Caco-2 (cell line): ENCODE measurements at regions not wholly inside any gene's neighbourhood (a gene's known extent, or its start where the extent isn't known, plus 50 kb on each side); places are given as distances from the start of the nearest gene placed in this dataset.

ENCODE experiments used
- BruUV-seq: library from RNA; stranded (reverse); fragments of 400-500 nt; replicated peaks from 2 replicates; lab custom pipeline; 2021; lab: Mats Ljungman, UMichigan
- CTCF ChIA-PET: fragments of 300-600 bp; sonication (Branson Sonifier 250); formaldehyde crosslinking; loops from one replicate; lab custom pipeline; 2022; ENCODE audit warnings: antibody characterized with exemption; lab: Charles Lee
- POLR2A ChIA-PET: fragments of 300-600 bp; sonication (Branson Sonifier 250); formaldehyde crosslinking; loops from one replicate; lab custom pipeline; 2022; ENCODE audit warnings: antibody characterized with exemption; lab: Charles Lee
- DNase-seq, 2 experiments: peaks; one replicate each; pipeline versions ENCODE4 v3.0.0 to v3.0.0-alpha.2; 2020 to 2022
- H3K27me3 ChIP-seq: replicated peaks from 2 replicates; pipeline ENCODE4 v1.6.0; 2011; ENCODE audit warnings: low read length; ENCODE audit not compliant: control insufficient read depth, insufficient read depth
- H3K36me3 ChIP-seq: 2 replicates; pipeline ENCODE4 v1.5.1; 2011; ENCODE audit warnings: low read length; ENCODE audit not compliant: control insufficient read depth, insufficient read depth
- H3K4me1 ChIP-seq: fragments of 250-450 bp; sonication (Bioruptor Pico); 2 replicates; pipeline ENCODE4 v1.5.1; 2020; ENCODE audit warnings: mild to moderate bottlenecking
- H3K4me3 ChIP-seq: 2 replicates; pipeline ENCODE4 v1.5.1; 2011; ENCODE audit warnings: low read depth, mild to moderate bottlenecking, control low read depth, low read length
- H3K9me3 ChIP-seq: fragments of 250-450 bp; sonication (Bioruptor Pico); 2 replicates; pipeline ENCODE4 v1.5.1; 2020; ENCODE audit warnings: mild to moderate bottlenecking, moderate library complexity
- H3K27ac Mint-ChIP-seq: one replicate; pipeline ENCODE4 v1.8.0; 2022; ENCODE audit warnings: mixed read lengths; ENCODE audit not compliant: unreplicated experiment
- H3K27me3 Mint-ChIP-seq: one replicate; pipeline ENCODE4 v1.8.0; 2022; ENCODE audit warnings: mixed read lengths; ENCODE audit not compliant: insufficient read depth, unreplicated experiment
- H3K36me3 Mint-ChIP-seq: one replicate; pipeline ENCODE4 v1.8.0; 2022; ENCODE audit warnings: mild to moderate bottlenecking, mixed read lengths; ENCODE audit not compliant: insufficient read depth, unreplicated experiment
- H3K4me1 Mint-ChIP-seq: one replicate; pipeline ENCODE4 v1.8.0; 2022; ENCODE audit warnings: low read depth, mixed read lengths; ENCODE audit not compliant: unreplicated experiment
- H3K4me3 Mint-ChIP-seq: one replicate; pipeline ENCODE4 v1.8.0; 2022; ENCODE audit warnings: mild to moderate bottlenecking, moderate library complexity, mixed read lengths; ENCODE audit not compliant: unreplicated experiment
- H3K9me3 Mint-ChIP-seq: one replicate; pipeline ENCODE4 v1.8.0; 2022; ENCODE audit warnings: mixed read lengths; ENCODE audit not compliant: unreplicated experiment
- intact Hi-C: fragments of 100-400 bp; cut with micrococcal nuclease; formaldehyde crosslinking; loops from one replicate; pipeline ENCODE4 v1.10.0; 2022; ENCODE audit not compliant: unreplicated experiment
- TF ChIP-seq, protein P1 (sequence below), 2 experiments: fragments of 200-600 bp in 1 of 2; IDR thresholded peaks; 1 replicate in 1 of 2; 2 replicates in 1 of 2; pipeline versions ENCODE4 v1.5.1 to v1.8.0; 2011 to 2022; ENCODE audit warnings: antibody characterized with exemption in 1 of 2, control low read depth in 1 of 2, inconsistent platforms in 1 of 2, low read depth in 1 of 2, low read length in 1 of 2, mild to moderate bottlenecking in 1 of 2, moderate library complexity in 1 of 2; ENCODE audit not compliant: insufficient read depth in 1 of 2, severe bottlenecking in 1 of 2, unreplicated experiment in 1 of 2

DNA sequence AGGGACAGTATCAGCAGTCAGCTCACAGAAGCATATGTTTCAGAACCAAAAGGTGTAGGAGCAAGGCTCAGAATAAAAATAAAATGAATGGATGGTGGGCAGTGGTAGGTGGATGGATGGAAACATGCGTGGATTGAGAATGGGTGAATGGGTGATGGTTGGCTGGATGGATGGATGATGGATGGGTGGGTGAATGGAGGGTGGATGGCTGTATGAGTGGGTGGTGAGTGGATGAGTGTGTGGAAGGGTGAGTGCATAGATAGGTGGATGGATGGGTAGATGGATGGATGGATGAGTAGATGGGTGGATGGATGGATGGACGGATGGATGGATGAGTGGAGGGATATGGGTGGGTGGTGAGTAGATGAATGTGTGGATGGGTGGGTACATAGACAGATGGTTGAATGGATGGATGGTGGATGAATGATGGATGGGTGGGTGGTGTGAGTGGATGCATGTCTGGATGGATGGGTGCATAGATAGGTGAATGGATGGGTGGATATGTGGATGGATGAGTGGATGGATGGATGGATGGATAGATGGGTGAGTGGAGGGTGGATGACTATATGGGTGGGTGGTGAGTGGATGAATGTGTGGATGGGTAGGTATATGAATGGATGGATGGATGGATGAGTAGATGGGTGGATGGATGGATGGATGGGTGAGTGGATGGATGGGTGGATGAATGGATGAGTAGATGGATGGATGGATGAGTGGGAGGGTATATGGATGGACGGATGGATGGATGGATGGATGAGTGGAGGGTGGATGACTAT, 164.2 kb downstream of the C9orf50 start:
- Mint-ChIP-seq H3K4me1 (peaks cover 6% of the 10 kb centered on the region), H3K36me3 (peaks cover 5% of the 10 kb centered on the region), H3K9me3 (no peaks in the 10 kb centered on the region), H3K27ac (no peak overlapping the region), H3K4me3 (no peak overlapping the region), H3K27me3 (no peaks in the 10 kb centered on the region)
- Histone ChIP-seq H3K4me1 (peaks cover 34% of the 10 kb centered on the region), H3K9me3 (no peaks in the 10 kb centered on the region), H3K36me3 (no peaks in the 10 kb centered on the region), H3K4me3 (no peak overlapping the region), H3K27me3 (no peaks in the 10 kb centered on the region)
- intact Hi-C loops: no loop called here
- TF ChIP-seq, protein P1, sequence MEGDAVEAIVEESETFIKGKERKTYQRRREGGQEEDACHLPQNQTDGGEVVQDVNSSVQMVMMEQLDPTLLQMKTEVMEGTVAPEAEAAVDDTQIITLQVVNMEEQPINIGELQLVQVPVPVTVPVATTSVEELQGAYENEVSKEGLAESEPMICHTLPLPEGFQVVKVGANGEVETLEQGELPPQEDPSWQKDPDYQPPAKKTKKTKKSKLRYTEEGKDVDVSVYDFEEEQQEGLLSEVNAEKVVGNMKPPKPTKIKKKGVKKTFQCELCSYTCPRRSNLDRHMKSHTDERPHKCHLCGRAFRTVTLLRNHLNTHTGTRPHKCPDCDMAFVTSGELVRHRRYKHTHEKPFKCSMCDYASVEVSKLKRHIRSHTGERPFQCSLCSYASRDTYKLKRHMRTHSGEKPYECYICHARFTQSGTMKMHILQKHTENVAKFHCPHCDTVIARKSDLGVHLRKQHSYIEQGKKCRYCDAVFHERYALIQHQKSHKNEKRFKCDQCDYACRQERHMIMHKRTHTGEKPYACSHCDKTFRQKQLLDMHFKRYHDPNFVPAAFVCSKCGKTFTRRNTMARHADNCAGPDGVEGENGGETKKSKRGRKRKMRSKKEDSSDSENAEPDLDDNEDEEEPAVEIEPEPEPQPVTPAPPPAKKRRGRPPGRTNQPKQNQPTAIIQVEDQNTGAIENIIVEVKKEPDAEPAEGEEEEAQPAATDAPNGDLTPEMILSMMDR (IDR thresholded peaks at IDR 0.05; ENCODE audit: insufficient read depth in 1 of 2, low read depth in 1 of 2, low read length in 1 of 2, severe bottlenecking in 1 of 2, unreplicated experiment in 1 of 2): no peak
- CTCF ChIA-PET: interaction anchor here (0.7 kb wide), 1 partner anchor 148 kb away, joined by 3 read pairs; no protein-coding TSS in a partner anchor
- no TSS peak for BruUV-seq
- POLR2A ChIA-PET: no interaction called here
- DNase-seq: no peak

DNA sequence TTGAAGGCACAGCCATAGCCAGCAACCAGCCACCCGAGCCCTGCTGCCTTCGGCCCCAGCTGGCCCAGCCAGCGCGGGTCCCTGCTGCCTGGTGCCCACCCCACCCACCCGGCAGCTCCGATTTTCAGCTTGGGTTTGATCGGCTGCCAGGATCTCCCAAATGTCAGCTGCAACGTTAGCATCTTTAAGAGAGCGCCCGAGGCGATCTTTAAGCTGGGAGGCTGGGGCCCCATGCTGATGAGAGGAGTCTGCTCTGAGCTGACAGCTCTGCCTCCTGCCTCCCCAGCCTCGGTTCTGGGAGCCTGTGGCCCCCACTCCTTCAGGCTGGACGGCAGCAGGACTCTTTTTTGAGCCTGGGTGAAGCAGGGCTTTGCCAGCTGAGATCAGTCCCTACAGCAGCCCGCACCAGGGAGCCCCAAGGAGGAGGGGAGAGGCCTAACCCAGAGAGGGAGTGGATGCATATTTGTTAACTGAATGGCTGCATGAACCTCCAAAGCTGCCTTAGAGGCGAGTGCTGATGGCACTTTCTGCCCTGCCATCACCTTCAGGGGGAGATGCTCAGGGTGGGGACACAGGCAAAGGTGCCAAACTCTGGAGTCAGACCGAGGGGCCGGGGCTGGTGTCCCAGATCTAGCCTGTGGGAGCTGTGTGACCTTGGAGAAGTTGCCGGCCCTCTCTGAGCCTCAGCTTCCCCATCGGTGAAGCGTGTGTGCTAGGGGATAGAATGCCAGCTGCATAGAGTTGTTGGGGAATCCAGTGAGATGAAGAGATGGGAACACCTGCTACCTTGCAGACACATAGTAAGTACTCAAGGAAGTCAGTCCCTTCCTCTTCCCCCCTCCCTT, 165.5 kb downstream of the C9orf50 start:
- TF ChIP-seq, protein P1 (IDR thresholded peaks at IDR 0.05; ENCODE audit: insufficient read depth in 1 of 2, low read depth in 1 of 2, low read length in 1 of 2, severe bottlenecking in 1 of 2, unreplicated experiment in 1 of 2): no peak
- Mint-ChIP-seq H3K36me3 (no peaks in the 10 kb centered on the region), H3K27me3 (no peaks in the 10 kb centered on the region), H3K27ac (no peak overlapping the region), H3K9me3 (no peaks in the 10 kb centered on the region), H3K4me3 (no peak overlapping the region), H3K4me1 (peaks cover 6% of the 10 kb centered on the region)
- peaks cover 23% of the 10 kb centered on the region for H3K4me1 ChIP-seq
- H3K9me3 ChIP-seq: no peaks in the 10 kb centered on the region
- no peak for DNase-seq
- BruUV-seq: no TSS peak
- CTCF ChIA-PET: no interaction called here
- no peaks in the 10 kb centered on the region for H3K27me3 ChIP-seq
- H3K36me3 ChIP-seq: no peaks in the 10 kb centered on the region
- POLR2A ChIA-PET: no interaction called here
- no peak overlapping the region for H3K4me3 ChIP-seq
- intact Hi-C loops: no loop called here

DNA sequence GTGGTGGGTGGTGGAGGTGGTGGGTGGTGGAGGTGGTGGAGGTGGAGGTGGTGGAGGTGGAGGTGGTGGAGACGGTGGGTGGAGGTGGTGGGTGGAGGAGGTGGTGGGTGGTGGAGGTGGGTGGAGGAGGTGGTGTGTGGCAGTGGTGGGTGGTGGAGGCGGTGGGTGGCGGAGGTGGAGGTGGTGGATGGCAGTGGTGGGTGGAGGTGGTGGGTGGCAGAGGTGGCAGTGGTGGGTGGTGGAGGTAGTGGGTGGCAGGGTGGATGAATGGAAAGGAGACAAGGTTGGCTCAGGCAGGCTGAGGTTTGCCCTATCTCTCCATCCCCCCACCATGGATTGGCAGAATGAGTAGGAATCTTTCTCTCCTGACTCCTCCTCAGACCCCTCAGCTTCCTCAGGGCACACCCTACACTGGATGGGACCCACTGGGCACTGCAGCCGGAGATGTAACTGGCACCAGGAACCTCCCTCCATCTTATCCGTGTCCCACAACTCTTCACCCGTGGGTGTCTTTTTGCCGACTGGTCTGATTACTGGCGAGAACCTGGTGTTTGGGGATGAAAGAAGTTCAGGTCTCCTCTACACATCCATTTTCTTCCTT, 166.3 kb downstream of the C9orf50 start:
- no peak for DNase-seq
- H3K4me1 Mint-ChIP-seq: peaks cover 6% of the 10 kb centered on the region
- ChIA-PET CTCF (no interaction called here), POLR2A (no interaction called here)
- no peaks in the 10 kb centered on the region for H3K9me3 ChIP-seq
- H3K36me3 Mint-ChIP-seq: no peaks in the 10 kb centered on the region
- TF ChIP-seq, protein P1 (IDR thresholded peaks at IDR 0.05; ENCODE audit: insufficient read depth in 1 of 2, low read depth in 1 of 2, low read length in 1 of 2, severe bottlenecking in 1 of 2, unreplicated experiment in 1 of 2): no peak
- BruUV-seq: no TSS peak
- H3K27me3 Mint-ChIP-seq: no peaks in the 10 kb centered on the region
- intact Hi-C loops: no loop called here
- no peak overlapping the region for H3K27ac Mint-ChIP-seq
- no peaks in the 10 kb centered on the region for H3K27me3 ChIP-seq
- H3K9me3 Mint-ChIP-seq: no peaks in the 10 kb centered on the region
- H3K36me3 ChIP-seq: no peaks in the 10 kb centered on the region
- no peak overlapping the region for H3K4me3 ChIP-seq
- no peak overlapping the region for H3K4me3 Mint-ChIP-seq
- peaks cover 19% of the 10 kb centered on the region for H3K4me1 ChIP-seq
